ENCODE measurements at regions not wholly inside any gene's neighbourhood (a gene's known extent, or its start where the extent isn't known, plus 50 kb on each side); places are given as distances from the start of the nearest gene placed in this dataset.

GRCh38 chr4:189032606-189033338 is 893.5 kb downstream of the TRIML1 start:
- Histone ChIP-seq H3K4me2 (no peak overlapping the region), H3K4me1 (peaks cover 7% of the 10 kb centered on the region; the same call in 1 of the 2 replicates), H3K27me3 (no peaks in the 10 kb centered on the region), H3K27ac (no peak overlapping the region), H3K36me3 (no peaks in the 10 kb centered on the region), H4K20me1 (no peaks in the 10 kb centered on the region), H3K9ac (no peak overlapping the region), H3K4me3 (no peak overlapping the region), H3K9me3 (no peaks in the 10 kb centered on the region)
- TF ChIP-seq Cebpa-rat (IDR thresholded peaks at IDR 0.05) = no peak

- H3K4me1 ChIP-seq = peaks cover 8% of the 10 kb centered on the region; the same call in 1 of the 2 replicates
- no peak overlapping the region for H3K4me2 ChIP-seq
Measured at GRCh38 chr4:189033801-189034347, 894.6 kb downstream of the TRIML1 start.

GRCh38 chr4:189035091-189035490 is 895.9 kb downstream of the TRIML1 start:
- TF ChIP-seq Cebpa-rat (IDR thresholded peaks at IDR 0.05) = no peak
- Histone ChIP-seq H3K27ac (no peak overlapping the region), H4K20me1 (no peaks in the 10 kb centered on the region), H3K27me3 (no peaks in the 10 kb centered on the region), H3K36me3 (no peaks in the 10 kb centered on the region), H3K9ac (no peak overlapping the region), H3K4me2 (no peak overlapping the region), H3K4me1 (peaks cover 7% of the 10 kb centered on the region; the same call in 1 of the 2 replicates), H3K4me3 (no peak overlapping the region), H3K9me3 (no peaks in the 10 kb centered on the region)

More at GRCh38 chr4:189033801-189034347, 894.6 kb downstream of the TRIML1 start:
- H3K9me3 ChIP-seq = no peaks in the 10 kb centered on the region
- H3K9ac ChIP-seq = no peak overlapping the region
- no peak for TF ChIP-seq Cebpa-rat (IDR thresholded peaks at IDR 0.05)
- H3K36me3 ChIP-seq = no peaks in the 10 kb centered on the region
- no peak overlapping the region for H3K4me3 ChIP-seq
- H4K20me1 ChIP-seq = no peaks in the 10 kb centered on the region
- H3K27me3 ChIP-seq = no peaks in the 10 kb centered on the region
- no peak overlapping the region for H3K27ac ChIP-seq

GRCh38 chr4:189035654-189036053 is 896.4 kb downstream of the TRIML1 start:
- peaks cover 6% of the 10 kb centered on the region; the same call in 1 of the 2 replicates for H3K4me1 ChIP-seq
- no peaks in the 10 kb centered on the region for H3K27me3 ChIP-seq
- no peak overlapping the region for H3K27ac ChIP-seq

GRCh38 chr4:189036906-189037305 is 897.7 kb downstream of the TRIML1 start:
- Histone ChIP-seq H3K9me3 (no peaks in the 10 kb centered on the region), H3K4me2 (no peak overlapping the region), H3K27me3 (no peaks in the 10 kb centered on the region), H3K9ac (no peak overlapping the region), H3K27ac (no peak overlapping the region), H3K4me3 (no peak overlapping the region), H4K20me1 (no peaks in the 10 kb centered on the region), H3K36me3 (no peaks in the 10 kb centered on the region), H3K4me1 (peaks cover 6% of the 10 kb centered on the region; the same call in 1 of the 2 replicates)
- TF ChIP-seq Cebpa-rat (IDR thresholded peaks at IDR 0.05) = no peak

More at GRCh38 chr4:189035654-189036053, 896.4 kb downstream of the TRIML1 start:
- Histone ChIP-seq H3K4me3 (no peak overlapping the region), H3K9ac (no peak overlapping the region), H3K9me3 (no peaks in the 10 kb centered on the region), H4K20me1 (no peaks in the 10 kb centered on the region), H3K36me3 (no peaks in the 10 kb centered on the region), H3K4me2 (no peak overlapping the region)
- TF ChIP-seq Cebpa-rat (IDR thresholded peaks at IDR 0.05) = no peak

- Histone ChIP-seq H3K4me3 (no peak overlapping the region), H3K9ac (no peak overlapping the region), H3K4me2 (no peak overlapping the region), H3K4me1 (no peaks in the 10 kb centered on the region), H3K36me3 (no peaks in the 10 kb centered on the region), H3K27me3 (no peaks in the 10 kb centered on the region), H3K9me3 (no peaks in the 10 kb centered on the region), H3K27ac (no peak overlapping the region), H4K20me1 (no peaks in the 10 kb centered on the region)
- no peak for TF ChIP-seq Cebpa-rat (IDR thresholded peaks at IDR 0.05)
Measured at GRCh38 chr4:189046642-189047041, 894.0 kb upstream of the FRG1 start.

- Histone ChIP-seq H3K27ac (no peak overlapping the region), H4K20me1 (no peaks in the 10 kb centered on the region), H3K9ac (no peak overlapping the region), H3K4me3 (no peak overlapping the region), H3K9me3 (no peaks in the 10 kb centered on the region), H3K36me3 (no peaks in the 10 kb centered on the region), H3K4me1 (peaks cover 6% of the 10 kb centered on the region), H3K4me2 (no peak overlapping the region), H3K27me3 (no peaks in the 10 kb centered on the region)
- TF ChIP-seq Cebpa-rat (IDR thresholded peaks at IDR 0.05) = no peak
Measured at GRCh38 chr4:189048119-189048518, 892.6 kb upstream of the FRG1 start.

GRCh38 chr4:189049682-189050081 is 891.0 kb upstream of the FRG1 start:
- TF ChIP-seq Cebpa-rat (IDR thresholded peaks at IDR 0.05) = no peak
- peaks cover 6% of the 10 kb centered on the region for H3K4me1 ChIP-seq
- H4K20me1 ChIP-seq = no peaks in the 10 kb centered on the region
- no peak overlapping the region for H3K27ac ChIP-seq
- H3K4me2 ChIP-seq = no peak overlapping the region
- no peak overlapping the region for H3K4me3 ChIP-seq
- no peaks in the 10 kb centered on the region for H3K9me3 ChIP-seq
- H3K9ac ChIP-seq = no peak overlapping the region
- no peaks in the 10 kb centered on the region for H3K36me3 ChIP-seq
- H3K27me3 ChIP-seq = no peaks in the 10 kb centered on the region

GRCh38 chr4:189050643-189051042 is 890.0 kb upstream of the FRG1 start:
- H3K4me3 ChIP-seq = no peak overlapping the region
- no peaks in the 10 kb centered on the region for H3K9me3 ChIP-seq
- no peak overlapping the region for H3K27ac ChIP-seq
- no peaks in the 10 kb centered on the region for H3K27me3 ChIP-seq
- TF ChIP-seq Cebpa-rat (IDR thresholded peaks at IDR 0.05) = no peak
- H3K9ac ChIP-seq = no peak overlapping the region
- H4K20me1 ChIP-seq = no peaks in the 10 kb centered on the region
- peaks cover 10% of the 10 kb centered on the region for H3K4me1 ChIP-seq
- no peaks in the 10 kb centered on the region for H3K36me3 ChIP-seq
- peak overlapping the region; percentile 55 for H3K4me2 ChIP-seq

- Histone ChIP-seq H4K20me1 (no peaks in the 10 kb centered on the region), H3K9ac (no peak overlapping the region), H3K36me3 (no peaks in the 10 kb centered on the region), H3K4me2 (no peak overlapping the region), H3K9me3 (no peaks in the 10 kb centered on the region), H3K27ac (no peak overlapping the region), H3K4me3 (no peak overlapping the region), H3K27me3 (no peaks in the 10 kb centered on the region), H3K4me1 (peaks cover 11% of the 10 kb centered on the region)
- no peak for TF ChIP-seq Cebpa-rat (IDR thresholded peaks at IDR 0.05)
Measured at GRCh38 chr4:189053621-189054020, 887.1 kb upstream of the FRG1 start.
